ENCODE measurements at regions not wholly inside any gene's neighbourhood (a gene's known extent, or its start where the extent isn't known, plus 50 kb on each side); places are given as distances from the start of the nearest gene placed in this dataset.

GRCh38 chr18:44521668-44522022, 159.0 kb upstream of the SETBP1 start:
- TF ChIP-seq POLR2AphosphoS5 (IDR thresholded peaks at IDR 0.05) (no peak), POLR2A (IDR thresholded peaks at IDR 0.05) (no peak), EP300 (IDR thresholded peaks at IDR 0.05) (no peak), CTCF (IDR thresholded peaks at IDR 0.05) (no peak)
- Histone ChIP-seq H3K9me3 (no peaks in the 10 kb centered on the region), H3K4me3 (no peak overlapping the region), H3K27me3 (no peaks in the 10 kb centered on the region), H3K4me1 (no peaks in the 10 kb centered on the region), H3K27ac (no peak overlapping the region), H3K36me3 (no peaks in the 10 kb centered on the region)
- no peak for ATAC-seq

- no peak for ATAC-seq
Observed at GRCh38 chr18:44526705-44527415, 153.8 kb upstream of the SETBP1 start.

GRCh38 chr18:44533071-44533470, 147.6 kb upstream of the SETBP1 start:
- TF ChIP-seq POLR2AphosphoS5 (IDR thresholded peaks at IDR 0.05) (no peak), CTCF (IDR thresholded peaks at IDR 0.05) (no peak), EP300 (IDR thresholded peaks at IDR 0.05) (no peak), POLR2A (IDR thresholded peaks at IDR 0.05) (no peak)
- H3K4me1 ChIP-seq, result peaks cover 0 to 22% (median 0%) of the 10 kb centered on the region in 3 donors

More at GRCh38 chr18:44526705-44527415, 153.8 kb upstream of the SETBP1 start:
- no peak for TF ChIP-seq CTCF (IDR thresholded peaks at IDR 0.05)
- no peak for TF ChIP-seq POLR2AphosphoS5 (IDR thresholded peaks at IDR 0.05)
- no peak for TF ChIP-seq EP300 (IDR thresholded peaks at IDR 0.05)
- no peak for TF ChIP-seq POLR2A (IDR thresholded peaks at IDR 0.05)
- H3K4me3 ChIP-seq, result no peak overlapping the region
- H3K27me3 ChIP-seq, result no peaks in the 10 kb centered on the region
- H3K9me3 ChIP-seq, result no peaks in the 10 kb centered on the region
- H3K27ac ChIP-seq, result no peak overlapping the region
- no peaks in the 10 kb centered on the region for H3K4me1 ChIP-seq
- no peaks in the 10 kb centered on the region for H3K36me3 ChIP-seq

GRCh38 chr18:44536046-44536445, 144.6 kb upstream of the SETBP1 start:
- no peak for ATAC-seq
- 29 to 30% methylated on average over 1 of the region's 1 CpG for WGBS, 2 donors (ENCODE audit: low coverage in 1 of 2)

More at GRCh38 chr18:44533071-44533470, 147.6 kb upstream of the SETBP1 start:
- no peak overlapping the region for H3K27ac ChIP-seq
- 83 to 100% methylated on average over 2 of the region's 2 CpGs for WGBS, 2 donors (ENCODE audit: low coverage in 1 of 2)
- H3K36me3 ChIP-seq, result no peaks in the 10 kb centered on the region
- H3K27me3 ChIP-seq, result no peaks in the 10 kb centered on the region
- ATAC-seq, result no peak
- no peak overlapping the region for H3K4me3 ChIP-seq
- no peaks in the 10 kb centered on the region for H3K9me3 ChIP-seq

More at GRCh38 chr18:44536046-44536445, 144.6 kb upstream of the SETBP1 start:
- Histone ChIP-seq H3K36me3 (no peaks in the 10 kb centered on the region), H3K27ac (no peak overlapping the region), H3K4me1 (peaks cover 0 to 51% (median 0%) of the 10 kb centered on the region in 3 donors), H3K9me3 (no peaks in the 10 kb centered on the region), H3K4me3 (no peak overlapping the region), H3K27me3 (no peaks in the 10 kb centered on the region)
- TF ChIP-seq EP300 (IDR thresholded peaks at IDR 0.05), result no peak
- no peak for TF ChIP-seq POLR2AphosphoS5 (IDR thresholded peaks at IDR 0.05)
- TF ChIP-seq CTCF (IDR thresholded peaks at IDR 0.05), result no peak
- no peak for TF ChIP-seq POLR2A (IDR thresholded peaks at IDR 0.05)

Data from gastroesophageal sphincter (tissue), 4 donors.